ENCODE measurements at regions not wholly inside any gene's neighbourhood (a gene's known extent, or its start where the extent isn't known, plus 50 kb on each side); places are given as distances from the start of the nearest gene placed in this dataset.

DNA sequence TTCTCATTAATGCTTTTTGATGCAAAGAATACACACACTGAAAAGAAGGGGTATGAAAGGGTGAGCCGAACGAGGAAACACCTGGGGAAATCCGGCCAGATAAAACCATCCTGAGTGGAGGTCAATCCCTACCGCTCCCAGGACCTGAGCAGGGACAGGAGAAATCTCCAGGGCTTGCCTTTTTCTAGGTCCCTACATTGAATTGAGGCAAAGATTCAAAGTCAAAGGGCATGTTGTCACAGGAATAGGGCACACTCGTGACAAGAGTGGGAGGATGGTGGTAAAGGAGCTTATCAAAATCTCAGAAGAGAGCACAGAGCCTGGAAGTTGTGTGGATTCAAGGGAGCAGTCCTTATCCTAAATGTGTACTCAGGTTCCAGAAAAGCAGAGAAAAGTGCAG, 61.2 kb upstream of the ACKR3 start:
- Histone ChIP-seq H3K27me3 (peaks cover 0 to 24% (median 18%) of the 10 kb centered on the region in 7 donors), H3K27ac (no peak overlapping the region), H3K9me3 (no peaks in the 10 kb centered on the region), H3K4me1 (peaks cover 0 to 10% (median 7%) of the 10 kb centered on the region in 9 donors), H3K4me3 (no peak overlapping the region), H3K36me3 (no peaks in the 10 kb centered on the region)
- intact Hi-C loops (cut with DNase I) = loop anchor here in 5 of 10 donors (5.0 to 10.0 kb wide), 4 partner anchors 144 to 529 kb away; no protein-coding TSS in a partner anchor
- DNase-seq (no peak), ATAC-seq (no peak)
- TF ChIP-seq, protein P1, sequence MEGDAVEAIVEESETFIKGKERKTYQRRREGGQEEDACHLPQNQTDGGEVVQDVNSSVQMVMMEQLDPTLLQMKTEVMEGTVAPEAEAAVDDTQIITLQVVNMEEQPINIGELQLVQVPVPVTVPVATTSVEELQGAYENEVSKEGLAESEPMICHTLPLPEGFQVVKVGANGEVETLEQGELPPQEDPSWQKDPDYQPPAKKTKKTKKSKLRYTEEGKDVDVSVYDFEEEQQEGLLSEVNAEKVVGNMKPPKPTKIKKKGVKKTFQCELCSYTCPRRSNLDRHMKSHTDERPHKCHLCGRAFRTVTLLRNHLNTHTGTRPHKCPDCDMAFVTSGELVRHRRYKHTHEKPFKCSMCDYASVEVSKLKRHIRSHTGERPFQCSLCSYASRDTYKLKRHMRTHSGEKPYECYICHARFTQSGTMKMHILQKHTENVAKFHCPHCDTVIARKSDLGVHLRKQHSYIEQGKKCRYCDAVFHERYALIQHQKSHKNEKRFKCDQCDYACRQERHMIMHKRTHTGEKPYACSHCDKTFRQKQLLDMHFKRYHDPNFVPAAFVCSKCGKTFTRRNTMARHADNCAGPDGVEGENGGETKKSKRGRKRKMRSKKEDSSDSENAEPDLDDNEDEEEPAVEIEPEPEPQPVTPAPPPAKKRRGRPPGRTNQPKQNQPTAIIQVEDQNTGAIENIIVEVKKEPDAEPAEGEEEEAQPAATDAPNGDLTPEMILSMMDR (IDR thresholded peaks at IDR 0.05) = no peak
- WGBS, 2 donors = 77 to 82% methylated on average over 5 of the region's 5 CpGs

DNA sequence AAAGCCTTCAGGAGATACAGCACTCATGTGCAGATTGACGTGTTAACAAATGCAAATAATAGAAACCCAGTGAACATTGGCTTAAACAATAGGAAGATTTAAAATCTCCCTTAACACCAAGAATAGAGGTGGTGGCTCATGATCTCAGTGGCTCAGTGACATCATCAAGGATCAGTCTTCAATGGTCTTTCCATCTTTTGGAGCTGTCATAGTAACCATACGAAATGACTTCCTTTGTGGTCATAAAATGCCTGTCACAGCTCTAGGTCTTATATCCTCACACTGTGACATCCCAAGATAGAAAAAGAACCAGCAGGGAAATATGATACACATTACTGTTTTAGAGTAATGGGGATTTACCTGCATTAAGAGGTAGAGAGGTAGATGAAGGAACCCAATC, 59.6 kb upstream of the ACKR3 start:
- Histone ChIP-seq H3K27me3 (peaks cover 0 to 24% (median 18%) of the 10 kb centered on the region in 7 donors), H3K36me3 (no peaks in the 10 kb centered on the region), H3K27ac (no peak overlapping the region), H3K4me3 (no peak overlapping the region), H3K4me1 (peaks cover 0 to 11% (median 7%) of the 10 kb centered on the region in 9 donors), H3K9me3 (no peaks in the 10 kb centered on the region)
- intact Hi-C loops (cut with DNase I) = loop anchor here in 9 of 10 donors (5.0 to 10.0 kb wide), 9 partner anchors 52 to 552 kb away; partner anchors contain the start of gene ACKR3 (in 5 of the 9)
- 91 to 94% methylated on average over 2 of the region's 2 CpGs for WGBS, 2 donors
- ATAC-seq (no peak), DNase-seq (no peak)
- TF ChIP-seq, protein P1 (IDR thresholded peaks at IDR 0.05) = no peak

DNA sequence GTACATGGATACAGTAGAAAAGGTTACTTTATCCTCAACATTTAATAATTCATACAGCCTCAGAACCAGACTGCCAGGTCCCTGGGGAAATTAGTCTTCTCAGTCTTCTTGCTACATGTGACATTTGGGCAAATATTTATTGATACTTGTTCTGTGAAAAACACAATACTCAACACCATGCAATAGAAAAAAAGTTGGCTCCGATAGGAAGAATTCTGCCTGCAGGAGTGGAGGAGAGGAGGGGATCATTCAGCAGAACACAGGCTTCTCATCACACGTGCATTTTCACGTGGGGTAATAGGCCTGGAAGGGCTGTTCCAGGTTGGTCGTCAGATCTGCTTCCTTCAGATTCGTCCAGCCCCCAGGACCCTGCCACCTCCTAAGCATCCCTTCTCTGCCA, 58.4 kb upstream of the ACKR3 start:
- ATAC-seq = no peak
- Histone ChIP-seq H3K27me3 (peaks cover 0 to 24% (median 17%) of the 10 kb centered on the region in 7 donors), H3K36me3 (no peaks in the 10 kb centered on the region), H3K9me3 (no peaks in the 10 kb centered on the region), H3K27ac (no peak overlapping the region), H3K4me3 (no peak overlapping the region), H3K4me1 (peaks cover 0 to 11% (median 7%) of the 10 kb centered on the region in 9 donors)
- DNase-seq = no peak
- WGBS, 2 donors = 87 to 91% methylated on average over 5 of the region's 5 CpGs
- intact Hi-C loops (cut with DNase I) = loop anchor here in 9 of 10 donors (5.0 to 10.0 kb wide), 9 partner anchors 51 to 551 kb away; partner anchors contain the start of gene ACKR3 (in 5 of the 9)
- TF ChIP-seq, protein P1 (IDR thresholded peaks at IDR 0.05) = no peak

DNA sequence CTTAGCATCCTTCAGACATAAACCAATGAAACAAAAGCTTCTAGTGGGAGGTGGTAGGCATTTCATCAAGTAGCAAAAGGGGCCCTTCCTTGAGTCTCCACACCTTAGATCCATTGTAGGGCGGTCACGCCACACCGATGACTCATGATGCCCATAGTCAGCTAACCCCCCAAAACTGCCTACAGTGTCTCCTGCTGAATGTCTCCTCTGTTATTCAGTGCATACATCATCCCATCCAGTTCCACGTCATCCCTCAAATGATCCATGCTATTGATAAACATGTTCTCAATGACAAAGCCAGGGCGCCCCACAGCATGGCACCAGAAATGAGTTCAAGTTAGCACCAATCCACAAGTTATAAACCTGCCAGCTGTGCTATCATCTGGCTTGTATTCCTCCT, 57.4 kb upstream of the ACKR3 start:
- Histone ChIP-seq H3K4me1 (peaks cover 0 to 15% (median 7%) of the 10 kb centered on the region in 9 donors), H3K36me3 (no peaks in the 10 kb centered on the region), H3K27ac (no peak overlapping the region), H3K27me3 (peaks cover 0 to 16% (median 7%) of the 10 kb centered on the region in 7 donors), H3K4me3 (no peak overlapping the region), H3K9me3 (no peaks in the 10 kb centered on the region)
- TF ChIP-seq, protein P1 (IDR thresholded peaks at IDR 0.05) = no peak
- ATAC-seq (no peak), DNase-seq (no peak)
- intact Hi-C loops (cut with DNase I) = loop anchor here (2.0 to 10.0 kb wide), 13 partner anchors 50 to 550 kb away; partner anchors contain the start of gene ACKR3 (in 7 of the 10)
- 96 to 99% methylated on average over 5 of the region's 5 CpGs for WGBS, 2 donors
